ENCODE measurements at regions not wholly inside any gene's neighbourhood (a gene's known extent, or its start where the extent isn't known, plus 50 kb on each side); places are given as distances from the start of the nearest gene placed in this dataset.

GRCh38 chr11:80899381-80899780, 1458.6 kb upstream of the TENM4 start:
- no peak for DNase-seq

- DNase-seq = no peak
Measured at GRCh38 chr11:80898910-80899309, 1458.1 kb upstream of the TENM4 start.

GRCh38 chr11:80886684-80887083, 1445.9 kb upstream of the TENM4 start:
- DNase-seq = no peak

- DNase-seq = no peak
Measured at GRCh38 chr11:80873310-80873999, 1432.6 kb upstream of the TENM4 start.

- no peak for DNase-seq
Measured at GRCh38 chr11:80872116-80872728, 1431.4 kb upstream of the TENM4 start.

- DNase-seq = no peak
Measured at GRCh38 chr11:80868831-80869230, 1428.0 kb upstream of the TENM4 start.

- no peak for DNase-seq
Measured at GRCh38 chr11:80862011-80862410, 1421.2 kb upstream of the TENM4 start.

GRCh38 chr11:80861193-80861592, 1420.4 kb upstream of the TENM4 start:
- no peak for DNase-seq

- no peak for DNase-seq
Measured at GRCh38 chr11:80860632-80861031, 1419.8 kb upstream of the TENM4 start.

GRCh38 chr11:80856066-80856465, 1415.2 kb upstream of the TENM4 start:
- no peak for DNase-seq

GRCh38 chr11:80855426-80855825, 1414.6 kb upstream of the TENM4 start:
- DNase-seq = no peak

GRCh38 chr11:80849253-80849652, 1408.4 kb upstream of the TENM4 start:
- DNase-seq = no peak

GRCh38 chr11:80846979-80847378, 1406.1 kb upstream of the TENM4 start:
- DNase-seq = no peak

- no peak for DNase-seq
Measured at GRCh38 chr11:80846442-80846841, 1405.6 kb upstream of the TENM4 start.

GRCh38 chr11:80844110-80844819, 1403.4 kb upstream of the TENM4 start:
- DNase-seq = no peak

GRCh38 chr11:80843266-80843974, 1402.6 kb upstream of the TENM4 start:
- DNase-seq = no peak

- no peak for DNase-seq
Measured at GRCh38 chr11:80842246-80842645, 1401.4 kb upstream of the TENM4 start.

GRCh38 chr11:80841675-80842074, 1400.8 kb upstream of the TENM4 start:
- DNase-seq = no peak

- DNase-seq = no peak
Measured at GRCh38 chr11:80838153-80838552, 1397.3 kb upstream of the TENM4 start.

GRCh38 chr11:80837051-80837450, 1396.2 kb upstream of the TENM4 start:
- DNase-seq = no peak

GRCh38 chr11:80831374-80831773, 1390.5 kb upstream of the TENM4 start:
- DNase-seq = no peak

GRCh38 chr11:80827781-80828180, 1387.0 kb upstream of the TENM4 start:
- DNase-seq = no peak

GRCh38 chr11:80826808-80827207, 1386.0 kb upstream of the TENM4 start:
- DNase-seq = no peak

GRCh38 chr11:80822308-80822707, 1381.5 kb upstream of the TENM4 start:
- DNase-seq = no peak

All from NCI-H2081 (cell line).